ENCODE measurements at regions not wholly inside any gene's neighbourhood (a gene's known extent, or its start where the extent isn't known, plus 50 kb on each side); places are given as distances from the start of the nearest gene placed in this dataset.

- H3K4me1 ChIP-seq (ENCODE audit: low read depth, poor library complexity, severe bottlenecking) = no peaks in the 10 kb centered on the region
- no peak for TF ChIP-seq CTCF (conservative IDR thresholded peaks at IDR 0.05; ENCODE audit: low read depth, low read length)
- H3K36me3 ChIP-seq (ENCODE audit: insufficient read depth) = no peaks in the 10 kb centered on the region
- no peaks in the 10 kb centered on the region for H3K79me2 ChIP-seq (ENCODE audit: insufficient read depth, low read depth)
- no peaks in the 10 kb centered on the region for H3K27me3 ChIP-seq (ENCODE audit: insufficient read depth, low read depth)
- no peaks in the 10 kb centered on the region for H4K20me1 ChIP-seq (ENCODE audit: insufficient read depth)
- H2AFZ ChIP-seq (ENCODE audit: low read depth) = no peak overlapping the region
- no peak overlapping the region for H3K27ac ChIP-seq
- H3K4me3 ChIP-seq (IDR thresholded peaks at IDR 0.05; ENCODE audit: insufficient read depth, low read depth, low read length) = no peak overlapping the region
- H3K9ac ChIP-seq = no peak overlapping the region
- H3K4me2 ChIP-seq = no peak overlapping the region
These were observed 361.8 kb upstream of the CDH5 start for GRCh38 chr16:66004699-66005098.

- no peak overlapping the region for H3K4me3 ChIP-seq (IDR thresholded peaks at IDR 0.05; ENCODE audit: insufficient read depth, low read depth, low read length)
- H4K20me1 ChIP-seq (ENCODE audit: insufficient read depth) = no peaks in the 10 kb centered on the region
- H3K36me3 ChIP-seq (ENCODE audit: insufficient read depth) = no peaks in the 10 kb centered on the region
- no peak overlapping the region for H3K4me2 ChIP-seq
- H3K9ac ChIP-seq = no peak overlapping the region
- no peak overlapping the region for H2AFZ ChIP-seq (ENCODE audit: low read depth)
- H3K4me1 ChIP-seq (ENCODE audit: low read depth, poor library complexity, severe bottlenecking) = no peaks in the 10 kb centered on the region
- TF ChIP-seq CTCF (conservative IDR thresholded peaks at IDR 0.05; ENCODE audit: low read depth, low read length) = no peak
- no peaks in the 10 kb centered on the region for H3K27me3 ChIP-seq (ENCODE audit: insufficient read depth, low read depth)
- no peak overlapping the region for H3K27ac ChIP-seq
- H3K79me2 ChIP-seq (ENCODE audit: insufficient read depth, low read depth) = no peaks in the 10 kb centered on the region
These were observed 363.3 kb upstream of the CDH5 start for GRCh38 chr16:66003201-66003600.

- no peak for TF ChIP-seq CTCF (conservative IDR thresholded peaks at IDR 0.05; ENCODE audit: low read depth, low read length)
- H3K4me3 ChIP-seq (IDR thresholded peaks at IDR 0.05; ENCODE audit: insufficient read depth, low read depth, low read length) = no peak overlapping the region
- H3K4me2 ChIP-seq = no peak overlapping the region
- no peaks in the 10 kb centered on the region for H4K20me1 ChIP-seq (ENCODE audit: insufficient read depth)
- no peak overlapping the region for H2AFZ ChIP-seq (ENCODE audit: low read depth)
- no peaks in the 10 kb centered on the region for H3K4me1 ChIP-seq (ENCODE audit: low read depth, poor library complexity, severe bottlenecking)
- H3K9ac ChIP-seq = no peak overlapping the region
- H3K36me3 ChIP-seq (ENCODE audit: insufficient read depth) = no peaks in the 10 kb centered on the region
- no peak overlapping the region for H3K27ac ChIP-seq
- no peaks in the 10 kb centered on the region for H3K27me3 ChIP-seq (ENCODE audit: insufficient read depth, low read depth)
- H3K79me2 ChIP-seq (ENCODE audit: insufficient read depth, low read depth) = no peaks in the 10 kb centered on the region
These were observed 363.9 kb upstream of the CDH5 start for GRCh38 chr16:66002601-66003000.

- no peak for TF ChIP-seq CTCF (conservative IDR thresholded peaks at IDR 0.05; ENCODE audit: low read depth, low read length)
- H3K27ac ChIP-seq = no peak overlapping the region
These were observed 365.1 kb upstream of the CDH5 start for GRCh38 chr16:66001432-66001831.

GRCh38 chr16:65998443-65998842, 368.0 kb upstream of the CDH5 start:
- no peaks in the 10 kb centered on the region for H4K20me1 ChIP-seq (ENCODE audit: insufficient read depth)
- H3K27ac ChIP-seq = no peak overlapping the region
- no peaks in the 10 kb centered on the region for H3K4me1 ChIP-seq (ENCODE audit: low read depth, poor library complexity, severe bottlenecking)
- H3K4me2 ChIP-seq = no peak overlapping the region
- no peak overlapping the region for H3K9ac ChIP-seq
- no peaks in the 10 kb centered on the region for H3K27me3 ChIP-seq (ENCODE audit: insufficient read depth, low read depth)
- no peaks in the 10 kb centered on the region for H3K79me2 ChIP-seq (ENCODE audit: insufficient read depth, low read depth)
- H2AFZ ChIP-seq (ENCODE audit: low read depth) = no peak overlapping the region
- H3K4me3 ChIP-seq (IDR thresholded peaks at IDR 0.05; ENCODE audit: insufficient read depth, low read depth, low read length) = no peak overlapping the region
- H3K36me3 ChIP-seq (ENCODE audit: insufficient read depth) = no peaks in the 10 kb centered on the region
- no peak for TF ChIP-seq CTCF (conservative IDR thresholded peaks at IDR 0.05; ENCODE audit: low read depth, low read length)

More at GRCh38 chr16:66001432-66001831, 365.1 kb upstream of the CDH5 start:
- Histone ChIP-seq H2AFZ (ENCODE audit: low read depth) (no peak overlapping the region), H4K20me1 (ENCODE audit: insufficient read depth) (no peaks in the 10 kb centered on the region), H3K4me2 (no peak overlapping the region), H3K79me2 (ENCODE audit: insufficient read depth, low read depth) (no peaks in the 10 kb centered on the region), H3K27me3 (ENCODE audit: insufficient read depth, low read depth) (no peaks in the 10 kb centered on the region), H3K4me3 (IDR thresholded peaks at IDR 0.05; ENCODE audit: insufficient read depth, low read depth, low read length) (no peak overlapping the region), H3K36me3 (ENCODE audit: insufficient read depth) (no peaks in the 10 kb centered on the region), H3K4me1 (ENCODE audit: low read depth, poor library complexity, severe bottlenecking) (no peaks in the 10 kb centered on the region), H3K9ac (no peak overlapping the region)
